C4-2B (cell line): ENCODE measurements at regions not wholly inside any gene's neighbourhood (a gene's known extent, or its start where the extent isn't known, plus 50 kb on each side); places are given as distances from the start of the nearest gene placed in this dataset.

Source experiments
- H3K27ac ChIP-seq: fragments of 450-650 bp; 2 replicates; pipeline ENCODE4 v1.5.1; 2017
- ZFX ChIP-seq: fragments of 450-650 bp; IDR thresholded peaks from 2 replicates; pipeline ENCODE4 v1.6.1; 2017
- TF ChIP-seq, protein P1 (sequence below): fragments of 450-650 bp; conservative IDR thresholded peaks from 2 replicates; pipeline ENCODE4 v1.5.1; 2017; ENCODE audit warnings: mild to moderate bottlenecking

DNA sequence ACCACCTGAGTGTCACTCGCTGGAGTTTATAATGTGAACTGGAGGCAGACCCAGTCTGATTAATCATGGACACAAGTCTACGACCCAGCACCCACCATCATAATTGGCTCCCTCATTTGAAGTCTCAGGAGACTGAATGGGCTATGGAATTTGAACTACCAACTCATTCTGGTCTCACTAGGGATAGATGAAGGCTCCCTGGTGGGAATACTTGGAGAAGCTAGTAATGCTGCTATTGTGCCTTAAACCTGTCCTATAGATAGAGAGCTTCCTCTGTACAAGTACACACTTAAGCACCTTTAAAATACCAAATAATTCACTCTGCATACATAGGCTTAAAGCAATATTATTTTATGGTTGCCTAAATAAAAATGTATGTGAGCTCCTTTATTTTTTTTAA is 90.8 kb upstream of the SMARCAD1 start:
- H3K27ac ChIP-seq: no peak overlapping the region

DNA sequence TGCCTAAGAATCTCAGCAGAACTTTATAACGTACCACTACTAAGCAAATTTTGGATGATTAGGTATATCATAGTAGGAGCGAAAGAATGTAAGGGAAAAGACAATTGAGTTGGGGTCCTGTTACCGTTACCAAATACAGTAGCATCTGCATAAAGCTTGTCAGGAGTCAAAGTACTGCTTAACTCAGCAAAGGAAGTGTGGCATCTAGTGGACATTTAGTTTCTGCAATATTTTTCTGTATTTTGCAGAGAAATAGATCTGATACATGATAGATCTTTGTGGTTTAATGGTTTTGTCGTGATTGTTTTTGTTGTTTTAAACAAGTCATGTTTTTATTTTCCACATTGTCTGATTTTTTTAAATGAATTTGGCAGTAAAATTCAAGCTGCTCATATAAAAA is 81.0 kb upstream of the SMARCAD1 start:
- H3K27ac ChIP-seq: no peak overlapping the region
- no peak for TF ChIP-seq ZFX
- TF ChIP-seq, protein P1, sequence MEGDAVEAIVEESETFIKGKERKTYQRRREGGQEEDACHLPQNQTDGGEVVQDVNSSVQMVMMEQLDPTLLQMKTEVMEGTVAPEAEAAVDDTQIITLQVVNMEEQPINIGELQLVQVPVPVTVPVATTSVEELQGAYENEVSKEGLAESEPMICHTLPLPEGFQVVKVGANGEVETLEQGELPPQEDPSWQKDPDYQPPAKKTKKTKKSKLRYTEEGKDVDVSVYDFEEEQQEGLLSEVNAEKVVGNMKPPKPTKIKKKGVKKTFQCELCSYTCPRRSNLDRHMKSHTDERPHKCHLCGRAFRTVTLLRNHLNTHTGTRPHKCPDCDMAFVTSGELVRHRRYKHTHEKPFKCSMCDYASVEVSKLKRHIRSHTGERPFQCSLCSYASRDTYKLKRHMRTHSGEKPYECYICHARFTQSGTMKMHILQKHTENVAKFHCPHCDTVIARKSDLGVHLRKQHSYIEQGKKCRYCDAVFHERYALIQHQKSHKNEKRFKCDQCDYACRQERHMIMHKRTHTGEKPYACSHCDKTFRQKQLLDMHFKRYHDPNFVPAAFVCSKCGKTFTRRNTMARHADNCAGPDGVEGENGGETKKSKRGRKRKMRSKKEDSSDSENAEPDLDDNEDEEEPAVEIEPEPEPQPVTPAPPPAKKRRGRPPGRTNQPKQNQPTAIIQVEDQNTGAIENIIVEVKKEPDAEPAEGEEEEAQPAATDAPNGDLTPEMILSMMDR: peak; percentile 45

More for the DNA sequence above, 90.8 kb upstream of the SMARCAD1 start:
- TF ChIP-seq, protein P1: no peak
- TF ChIP-seq ZFX: no peak

DNA sequence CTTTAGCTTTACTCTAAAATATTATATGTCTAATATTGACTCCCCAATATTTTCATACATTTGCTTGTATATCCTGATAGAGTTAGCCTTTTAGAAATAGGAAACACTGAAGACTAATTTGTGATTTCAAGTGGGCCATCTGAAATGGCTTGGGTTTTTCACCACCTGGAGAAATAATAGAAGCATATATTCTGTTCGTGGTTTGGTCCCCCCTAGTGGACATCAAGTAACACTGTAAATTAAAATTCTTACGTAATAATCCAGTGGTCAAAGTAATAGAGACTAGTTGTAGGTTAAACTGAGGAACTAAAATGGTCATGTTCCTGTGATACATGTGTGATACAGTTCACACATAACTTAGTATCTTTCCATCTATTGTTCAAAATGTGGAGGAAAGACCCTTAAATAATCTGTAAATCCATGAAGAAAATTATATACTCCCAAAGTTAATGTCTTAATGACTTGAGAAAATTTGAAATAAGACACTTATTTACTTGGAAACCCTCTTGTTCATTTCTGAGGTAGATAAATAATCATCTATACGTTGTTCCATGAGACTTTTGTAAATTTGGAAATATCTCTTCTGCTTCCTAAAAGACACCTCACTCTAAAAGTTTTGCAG is 79.8 kb upstream of the SMARCAD1 start:
- no peak for TF ChIP-seq ZFX
- TF ChIP-seq, protein P1: peak; percentile 74
- no peak overlapping the region for H3K27ac ChIP-seq

DNA sequence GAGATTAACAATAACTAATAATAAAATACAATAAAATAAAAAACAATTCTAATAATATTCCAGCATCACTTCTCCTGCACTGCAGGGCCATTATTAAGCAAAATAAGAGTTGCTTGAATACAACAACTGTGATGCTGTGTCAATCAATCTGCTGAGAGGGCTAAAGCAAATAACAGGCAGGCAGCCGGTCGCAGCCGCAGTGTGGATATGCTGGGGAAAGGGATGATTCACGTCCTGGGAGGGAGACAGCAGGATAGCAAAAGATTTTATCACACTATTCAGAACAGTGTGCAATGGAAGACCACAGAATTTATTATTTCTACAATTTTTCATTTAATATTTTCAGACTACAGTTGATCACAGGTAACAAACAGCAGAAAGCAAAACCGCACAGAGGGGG is 76.5 kb upstream of the SMARCAD1 start:
- TF ChIP-seq ZFX: no peak
- TF ChIP-seq, protein P1: no peak
- H3K27ac ChIP-seq: no peak overlapping the region

DNA sequence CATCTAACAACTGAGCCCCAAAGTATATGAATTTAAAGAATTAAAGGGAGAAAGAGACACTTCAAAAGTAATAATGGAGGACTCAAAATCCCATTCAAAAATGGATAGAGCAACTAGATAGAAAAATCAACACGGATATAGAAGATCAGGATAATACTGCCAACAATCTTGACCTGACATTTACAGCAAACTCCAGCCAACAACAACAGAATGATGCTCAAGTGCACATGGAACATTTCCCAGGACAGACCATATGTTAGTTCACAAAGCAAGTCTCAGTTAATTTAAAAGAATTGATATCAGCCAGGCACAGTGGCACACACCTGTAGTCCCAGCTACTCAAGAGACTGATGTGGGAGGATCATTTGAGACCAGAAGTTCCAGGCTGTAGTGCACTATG is 72.0 kb upstream of the SMARCAD1 start:
- no peak overlapping the region for H3K27ac ChIP-seq
- TF ChIP-seq, protein P1: no peak

DNA sequence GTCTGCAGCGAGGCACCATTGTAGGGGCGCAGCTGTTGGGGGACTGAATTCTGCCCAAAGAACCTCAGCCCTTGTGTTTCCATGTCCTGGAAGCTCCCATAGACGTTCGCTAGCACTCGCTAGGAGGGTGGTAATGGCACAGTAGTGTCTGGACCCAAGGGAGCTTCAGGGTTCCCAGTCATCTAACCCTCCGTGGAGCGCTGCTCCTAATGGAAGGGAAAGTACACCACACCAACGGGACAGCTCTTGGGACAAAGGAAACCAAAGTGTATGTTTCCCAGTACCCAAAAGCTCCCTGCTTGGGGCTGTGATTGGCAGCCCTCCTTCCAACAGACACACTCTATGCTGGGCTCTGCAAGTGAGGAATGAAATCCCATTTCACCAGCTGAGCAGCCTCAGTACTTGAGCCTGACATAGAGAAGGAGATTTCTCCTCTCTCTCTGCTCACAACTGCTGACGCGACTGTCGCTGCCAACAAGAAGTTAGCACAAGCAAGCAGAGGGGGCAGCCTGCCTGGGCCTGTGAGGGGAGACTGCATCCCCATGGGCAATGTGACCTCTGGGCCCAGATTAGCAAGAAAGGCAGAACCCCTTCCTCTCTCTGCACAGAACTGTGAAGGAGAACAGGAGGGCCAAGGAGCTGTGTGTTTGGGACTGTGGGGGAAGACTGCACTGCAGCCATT is 67.6 kb upstream of the SMARCAD1 start:
- H3K27ac ChIP-seq: no peak overlapping the region
- no peak for TF ChIP-seq ZFX
- TF ChIP-seq, protein P1: no peak

DNA sequence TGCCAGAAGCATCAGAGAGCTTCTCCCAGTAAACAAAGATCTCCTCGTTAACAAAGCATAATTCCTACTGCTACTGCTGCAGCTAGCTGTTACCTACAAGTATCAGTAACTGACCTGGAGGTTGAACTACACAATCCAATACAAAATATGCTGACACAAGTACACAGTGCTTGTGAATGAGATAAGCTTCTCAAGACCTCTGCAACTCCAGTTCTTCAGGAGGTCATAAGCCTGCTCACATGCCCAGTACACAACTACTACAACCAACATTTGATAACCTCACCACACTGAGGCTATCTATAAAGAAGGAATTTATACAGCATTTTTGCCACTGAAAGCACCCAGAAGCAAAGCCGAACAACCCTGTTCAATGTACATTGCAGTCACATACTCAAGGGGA is 66.7 kb upstream of the SMARCAD1 start:
- TF ChIP-seq ZFX: no peak
- TF ChIP-seq, protein P1: no peak
- H3K27ac ChIP-seq: no peak overlapping the region
